ENCODE measurements at regions not wholly inside any gene's neighbourhood (a gene's known extent, or its start where the extent isn't known, plus 50 kb on each side); places are given as distances from the start of the nearest gene placed in this dataset.

DNA sequence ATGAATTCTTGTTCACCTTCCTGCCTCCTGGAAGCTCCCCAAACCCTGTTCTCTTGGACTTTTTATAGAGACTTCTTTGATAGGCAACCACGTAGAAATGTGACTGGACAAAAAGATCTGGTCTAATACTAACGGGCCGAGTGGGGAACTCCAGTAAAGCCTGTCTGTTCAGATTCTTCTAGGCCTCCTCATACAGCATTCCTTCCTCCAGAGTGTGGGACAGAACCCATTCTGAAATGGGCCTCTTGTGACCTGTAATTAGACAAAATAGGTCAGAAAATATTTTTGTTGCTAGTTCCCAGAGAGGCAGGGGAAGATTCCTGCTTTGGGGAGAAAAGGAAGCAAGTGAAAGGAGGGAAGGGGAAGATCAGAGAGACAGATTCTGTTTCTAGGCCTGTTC, 374.3 kb downstream of the CDH26 start:
- Histone ChIP-seq H3K27ac (replicated peaks) (no peak overlapping the region), H3K4me3 (replicated peaks; ENCODE audit: insufficient read depth, low read length) (no peak overlapping the region), H3K27me3 (ENCODE audit: insufficient read depth, poor library complexity, severe bottlenecking) (no peaks in the 10 kb centered on the region)
- TF ChIP-seq, protein P1, sequence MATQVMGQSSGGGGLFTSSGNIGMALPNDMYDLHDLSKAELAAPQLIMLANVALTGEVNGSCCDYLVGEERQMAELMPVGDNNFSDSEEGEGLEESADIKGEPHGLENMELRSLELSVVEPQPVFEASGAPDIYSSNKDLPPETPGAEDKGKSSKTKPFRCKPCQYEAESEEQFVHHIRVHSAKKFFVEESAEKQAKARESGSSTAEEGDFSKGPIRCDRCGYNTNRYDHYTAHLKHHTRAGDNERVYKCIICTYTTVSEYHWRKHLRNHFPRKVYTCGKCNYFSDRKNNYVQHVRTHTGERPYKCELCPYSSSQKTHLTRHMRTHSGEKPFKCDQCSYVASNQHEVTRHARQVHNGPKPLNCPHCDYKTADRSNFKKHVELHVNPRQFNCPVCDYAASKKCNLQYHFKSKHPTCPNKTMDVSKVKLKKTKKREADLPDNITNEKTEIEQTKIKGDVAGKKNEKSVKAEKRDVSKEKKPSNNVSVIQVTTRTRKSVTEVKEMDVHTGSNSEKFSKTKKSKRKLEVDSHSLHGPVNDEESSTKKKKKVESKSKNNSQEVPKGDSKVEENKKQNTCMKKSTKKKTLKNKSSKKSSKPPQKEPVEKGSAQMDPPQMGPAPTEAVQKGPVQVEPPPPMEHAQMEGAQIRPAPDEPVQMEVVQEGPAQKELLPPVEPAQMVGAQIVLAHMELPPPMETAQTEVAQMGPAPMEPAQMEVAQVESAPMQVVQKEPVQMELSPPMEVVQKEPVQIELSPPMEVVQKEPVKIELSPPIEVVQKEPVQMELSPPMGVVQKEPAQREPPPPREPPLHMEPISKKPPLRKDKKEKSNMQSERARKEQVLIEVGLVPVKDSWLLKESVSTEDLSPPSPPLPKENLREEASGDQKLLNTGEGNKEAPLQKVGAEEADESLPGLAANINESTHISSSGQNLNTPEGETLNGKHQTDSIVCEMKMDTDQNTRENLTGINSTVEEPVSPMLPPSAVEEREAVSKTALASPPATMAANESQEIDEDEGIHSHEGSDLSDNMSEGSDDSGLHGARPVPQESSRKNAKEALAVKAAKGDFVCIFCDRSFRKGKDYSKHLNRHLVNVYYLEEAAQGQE (IDR thresholded peaks at IDR 0.05; ENCODE audit: insufficient replicate concordance, low read depth) = no peak
- TF ChIP-seq POLR2AphosphoS5 (IDR thresholded peaks at IDR 0.05; ENCODE audit: low read depth) (no peak), SPI1 (IDR thresholded peaks at IDR 0.05; ENCODE audit: borderline replicate concordance, low read depth) (no peak), GABPA (IDR thresholded peaks at IDR 0.05; ENCODE audit: low read depth) (no peak)
- no peak for DNase-seq (ENCODE audit: low read depth in 1 of 2, low spot score in 1 of 2)

DNA sequence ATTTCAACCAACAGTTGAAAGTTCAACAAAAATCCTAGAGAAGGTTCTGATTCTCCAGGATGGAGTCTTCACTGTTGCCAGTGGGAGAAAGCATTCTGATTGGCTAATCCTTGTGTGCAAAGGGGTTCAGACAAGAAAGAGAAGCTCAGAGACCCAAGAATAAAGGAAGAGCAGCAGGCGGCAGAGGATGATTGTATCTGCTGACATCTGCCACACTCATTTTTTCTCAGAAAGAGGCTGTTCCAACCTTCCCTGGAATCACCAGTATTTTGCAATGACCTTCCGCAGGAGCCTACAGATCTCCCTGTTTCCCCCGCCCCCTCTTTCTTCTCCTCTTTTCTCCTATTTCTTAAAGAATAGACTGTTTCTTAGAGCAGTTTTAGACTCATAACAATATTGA, 376.7 kb downstream of the CDH26 start:
- TF ChIP-seq SPI1 (IDR thresholded peaks at IDR 0.05; ENCODE audit: borderline replicate concordance, low read depth) = no peak
- no peak for TF ChIP-seq POLR2AphosphoS5 (IDR thresholded peaks at IDR 0.05; ENCODE audit: low read depth)
- no peak for TF ChIP-seq GABPA (IDR thresholded peaks at IDR 0.05; ENCODE audit: low read depth)
- TF ChIP-seq, protein P2, sequence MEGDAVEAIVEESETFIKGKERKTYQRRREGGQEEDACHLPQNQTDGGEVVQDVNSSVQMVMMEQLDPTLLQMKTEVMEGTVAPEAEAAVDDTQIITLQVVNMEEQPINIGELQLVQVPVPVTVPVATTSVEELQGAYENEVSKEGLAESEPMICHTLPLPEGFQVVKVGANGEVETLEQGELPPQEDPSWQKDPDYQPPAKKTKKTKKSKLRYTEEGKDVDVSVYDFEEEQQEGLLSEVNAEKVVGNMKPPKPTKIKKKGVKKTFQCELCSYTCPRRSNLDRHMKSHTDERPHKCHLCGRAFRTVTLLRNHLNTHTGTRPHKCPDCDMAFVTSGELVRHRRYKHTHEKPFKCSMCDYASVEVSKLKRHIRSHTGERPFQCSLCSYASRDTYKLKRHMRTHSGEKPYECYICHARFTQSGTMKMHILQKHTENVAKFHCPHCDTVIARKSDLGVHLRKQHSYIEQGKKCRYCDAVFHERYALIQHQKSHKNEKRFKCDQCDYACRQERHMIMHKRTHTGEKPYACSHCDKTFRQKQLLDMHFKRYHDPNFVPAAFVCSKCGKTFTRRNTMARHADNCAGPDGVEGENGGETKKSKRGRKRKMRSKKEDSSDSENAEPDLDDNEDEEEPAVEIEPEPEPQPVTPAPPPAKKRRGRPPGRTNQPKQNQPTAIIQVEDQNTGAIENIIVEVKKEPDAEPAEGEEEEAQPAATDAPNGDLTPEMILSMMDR (IDR thresholded peaks at IDR 0.05; ENCODE audit: insufficient read depth, low read length) = no peak
- TF ChIP-seq, protein P1 (IDR thresholded peaks at IDR 0.05; ENCODE audit: insufficient replicate concordance, low read depth) = no peak
- DNase-seq (ENCODE audit: low read depth in 1 of 2, low spot score in 1 of 2) = no peak
- Histone ChIP-seq H3K4me3 (replicated peaks; ENCODE audit: insufficient read depth, low read length) (no peak overlapping the region), H3K27me3 (ENCODE audit: insufficient read depth, poor library complexity, severe bottlenecking) (no peaks in the 10 kb centered on the region), H3K27ac (replicated peaks) (no peak overlapping the region)

DNA sequence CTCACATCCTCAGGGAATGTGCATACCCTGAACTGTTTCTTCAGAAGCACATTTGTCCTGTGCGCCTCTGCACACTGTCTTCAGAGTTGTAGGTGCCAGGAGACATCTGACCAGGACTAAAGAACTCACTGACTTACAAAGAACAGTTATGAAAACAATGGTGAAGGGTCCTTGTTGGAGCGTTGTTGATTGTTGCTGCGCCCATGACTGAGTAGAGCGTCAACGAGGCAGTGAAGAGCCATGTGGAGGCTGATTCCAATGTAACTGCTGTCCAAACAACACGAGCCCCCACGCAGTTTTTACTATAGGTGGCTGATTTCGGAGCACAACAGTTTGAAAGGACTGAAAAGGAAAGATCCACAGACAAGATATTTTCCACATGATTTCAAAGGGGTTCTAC, 380.3 kb downstream of the CDH26 start:
- no peak for DNase-seq (ENCODE audit: low read depth in 1 of 2, low spot score in 1 of 2)
- no peak overlapping the region for H3K27ac ChIP-seq (replicated peaks)
- no peak overlapping the region for H3K4me3 ChIP-seq (replicated peaks; ENCODE audit: insufficient read depth, low read length)
- no peak for TF ChIP-seq SPI1 (IDR thresholded peaks at IDR 0.05; ENCODE audit: borderline replicate concordance, low read depth)
- TF ChIP-seq, protein P2 (IDR thresholded peaks at IDR 0.05; ENCODE audit: insufficient read depth, low read length) = no peak
- H3K27me3 ChIP-seq (ENCODE audit: insufficient read depth, poor library complexity, severe bottlenecking) = no peaks in the 10 kb centered on the region

DNA sequence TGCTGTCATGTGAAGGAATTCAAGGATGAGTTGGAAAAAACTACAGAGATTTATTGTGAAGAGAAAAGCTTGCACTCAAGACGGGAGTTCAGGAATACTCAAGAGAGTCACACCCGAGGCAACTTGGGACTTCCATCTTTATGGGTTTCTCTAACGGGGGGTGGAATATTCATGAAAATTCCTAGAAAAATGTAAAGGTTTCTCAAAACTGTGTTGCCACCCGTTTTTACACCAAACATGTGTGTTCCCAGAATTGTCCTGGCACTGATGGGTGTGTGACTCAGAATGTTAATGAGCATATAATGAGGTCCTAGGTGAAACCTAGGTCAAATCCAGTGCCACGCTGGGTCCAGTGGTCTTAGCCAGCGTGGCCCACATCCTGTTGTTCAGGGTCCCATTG, 381.5 kb downstream of the CDH26 start:
- Histone ChIP-seq H3K27me3 (ENCODE audit: insufficient read depth, poor library complexity, severe bottlenecking) (no peaks in the 10 kb centered on the region), H3K4me3 (replicated peaks; ENCODE audit: insufficient read depth, low read length) (no peak overlapping the region), H3K27ac (replicated peaks) (no peak overlapping the region)
- no peak for DNase-seq (ENCODE audit: low read depth in 1 of 2, low spot score in 1 of 2)
- TF ChIP-seq, protein P1 (IDR thresholded peaks at IDR 0.05; ENCODE audit: insufficient replicate concordance, low read depth) = no peak
- no peak for TF ChIP-seq GABPA (IDR thresholded peaks at IDR 0.05; ENCODE audit: low read depth)
- TF ChIP-seq, protein P2 (IDR thresholded peaks at IDR 0.05; ENCODE audit: insufficient read depth, low read length) = no peak
- TF ChIP-seq SPI1 (IDR thresholded peaks at IDR 0.05; ENCODE audit: borderline replicate concordance, low read depth) = no peak
- TF ChIP-seq POLR2AphosphoS5 (IDR thresholded peaks at IDR 0.05; ENCODE audit: low read depth) = no peak

Measured in HL-60 (cell line).